ENCODE measurements at regions not wholly inside any gene's neighbourhood (a gene's known extent, or its start where the extent isn't known, plus 50 kb on each side); places are given as distances from the start of the nearest gene placed in this dataset.
"Not testable (repeated sequence)": the region's sequence is repeated elsewhere in the genome, so short reads cannot be mapped to it uniquely, and the experiment has no call there.

DNA sequence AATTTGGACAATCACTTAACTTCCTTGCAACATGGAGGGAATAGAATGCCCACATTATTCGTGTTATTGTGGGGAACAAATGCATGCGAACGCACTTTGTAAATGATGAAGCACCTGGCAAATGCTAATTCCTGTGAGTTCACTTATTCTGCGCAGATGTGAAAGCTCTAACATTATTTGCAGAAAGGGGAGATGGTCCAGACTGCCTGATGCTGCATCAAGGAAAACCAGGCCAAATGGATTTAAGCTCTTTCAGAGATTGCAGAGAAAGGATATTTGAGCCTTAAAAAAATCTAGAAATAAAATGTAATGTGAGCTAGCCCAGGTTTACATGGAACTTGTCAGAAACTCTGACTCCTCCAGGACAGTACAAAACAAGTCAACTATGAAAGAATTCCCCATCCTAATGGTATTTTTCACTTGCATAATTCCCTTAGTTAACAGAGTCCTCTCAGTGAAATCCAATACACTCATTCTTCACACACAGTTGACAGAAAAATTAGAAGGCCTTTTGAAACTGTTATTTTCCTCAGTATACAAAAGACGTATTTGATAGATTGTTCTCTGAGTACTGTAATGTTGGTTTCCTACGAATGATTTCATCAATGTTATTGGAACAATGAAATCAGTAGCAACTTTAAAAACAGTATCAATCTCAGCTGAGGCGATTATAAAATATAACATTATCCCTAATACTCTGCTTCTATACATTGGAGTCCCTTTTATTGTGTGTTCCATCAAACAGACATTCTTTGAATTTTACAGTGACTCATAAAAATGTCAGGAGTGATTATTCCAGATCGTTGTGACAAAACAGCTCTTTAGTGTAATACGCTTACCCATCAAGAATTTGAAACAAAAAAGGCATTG lies 136.3 kb upstream of the ANK3 start:
- Mint-ChIP-seq H3K36me3 (ENCODE audit: low read depth) (peaks cover 2% of the 10 kb centered on the region), H3K27ac (no peak overlapping the region), H3K27me3 (no peaks in the 10 kb centered on the region), H3K4me1 (ENCODE audit: low read depth) (peaks cover 4% of the 10 kb centered on the region), H3K9me3 (peaks cover 3% of the 10 kb centered on the region), H3K4me3 (no peak overlapping the region)
- ChIA-PET POLR2A (no interaction called here), CTCF (no interaction called here)
- intact Hi-C loops (cut with micrococcal nuclease), result no loop called here
- TF ChIP-seq, protein P1, sequence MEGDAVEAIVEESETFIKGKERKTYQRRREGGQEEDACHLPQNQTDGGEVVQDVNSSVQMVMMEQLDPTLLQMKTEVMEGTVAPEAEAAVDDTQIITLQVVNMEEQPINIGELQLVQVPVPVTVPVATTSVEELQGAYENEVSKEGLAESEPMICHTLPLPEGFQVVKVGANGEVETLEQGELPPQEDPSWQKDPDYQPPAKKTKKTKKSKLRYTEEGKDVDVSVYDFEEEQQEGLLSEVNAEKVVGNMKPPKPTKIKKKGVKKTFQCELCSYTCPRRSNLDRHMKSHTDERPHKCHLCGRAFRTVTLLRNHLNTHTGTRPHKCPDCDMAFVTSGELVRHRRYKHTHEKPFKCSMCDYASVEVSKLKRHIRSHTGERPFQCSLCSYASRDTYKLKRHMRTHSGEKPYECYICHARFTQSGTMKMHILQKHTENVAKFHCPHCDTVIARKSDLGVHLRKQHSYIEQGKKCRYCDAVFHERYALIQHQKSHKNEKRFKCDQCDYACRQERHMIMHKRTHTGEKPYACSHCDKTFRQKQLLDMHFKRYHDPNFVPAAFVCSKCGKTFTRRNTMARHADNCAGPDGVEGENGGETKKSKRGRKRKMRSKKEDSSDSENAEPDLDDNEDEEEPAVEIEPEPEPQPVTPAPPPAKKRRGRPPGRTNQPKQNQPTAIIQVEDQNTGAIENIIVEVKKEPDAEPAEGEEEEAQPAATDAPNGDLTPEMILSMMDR (IDR thresholded peaks at IDR 0.05), result no peak
- ATAC-seq (no peak), DNase-seq (no peak)

DNA sequence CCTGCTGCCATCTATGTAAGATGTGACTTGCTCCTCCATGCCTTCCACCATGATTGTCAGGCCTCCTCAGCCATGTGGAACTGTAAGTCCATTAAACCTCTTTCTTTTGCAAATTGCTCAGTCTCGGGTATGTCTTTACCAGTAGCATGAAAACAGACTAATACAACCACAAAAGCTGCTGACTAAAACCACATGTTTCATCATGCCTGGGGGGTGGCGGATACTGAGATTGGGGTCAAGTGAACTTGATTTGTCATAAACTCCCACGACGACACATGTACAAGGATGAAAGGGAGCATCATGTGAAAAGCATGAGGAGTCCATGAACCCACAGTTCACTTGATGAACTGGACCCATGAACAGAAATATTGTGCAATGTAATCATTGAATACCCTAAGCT lies 134.9 kb upstream of the ANK3 start:
- no peaks in the 10 kb centered on the region for H3K27me3 Mint-ChIP-seq
- intact Hi-C loops (cut with micrococcal nuclease), result no loop called here
- POLR2A ChIA-PET, result no interaction called here
- peaks cover 3% of the 10 kb centered on the region for H3K9me3 Mint-ChIP-seq
- CTCF ChIA-PET, result no interaction called here
- H3K4me1 Mint-ChIP-seq (ENCODE audit: low read depth), result peaks cover 4% of the 10 kb centered on the region
- ATAC-seq (peak; percentile 24), DNase-seq (peak; percentile 28)
- H3K36me3 Mint-ChIP-seq (ENCODE audit: low read depth), result peaks cover 2% of the 10 kb centered on the region
- H3K27ac Mint-ChIP-seq, result no peak overlapping the region
- TF ChIP-seq, protein P1 (IDR thresholded peaks at IDR 0.05), result no peak
- H3K4me3 Mint-ChIP-seq, result no peak overlapping the region

DNA sequence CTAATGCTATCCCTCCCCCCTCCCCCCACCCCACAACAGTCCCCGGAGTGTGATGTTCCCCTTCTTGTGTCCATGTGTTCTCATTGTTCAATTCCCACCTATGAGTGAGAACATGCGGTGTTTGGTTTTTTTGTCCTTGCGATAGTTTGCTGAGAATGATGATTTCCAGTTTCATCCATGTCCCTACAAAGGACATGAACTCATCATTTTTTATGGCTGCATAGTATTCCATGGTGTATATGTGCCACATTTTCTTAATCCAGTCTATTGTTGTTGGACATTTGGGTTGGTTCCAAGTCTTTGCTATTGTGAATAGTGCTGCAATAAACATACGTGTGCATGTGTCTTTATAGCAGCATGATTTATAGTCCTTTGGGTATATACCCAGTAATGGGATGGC lies 133.7 kb upstream of the ANK3 start:
- H3K4me1 Mint-ChIP-seq (ENCODE audit: low read depth); H3K36me3 Mint-ChIP-seq (ENCODE audit: low read depth); intact Hi-C loops (cut with micrococcal nuclease); POLR2A ChIA-PET; H3K27me3 Mint-ChIP-seq; H3K4me3 Mint-ChIP-seq; ATAC-seq; CTCF ChIA-PET; H3K27ac Mint-ChIP-seq; DNase-seq; H3K9me3 Mint-ChIP-seq: not testable (repeated sequence)

DNA sequence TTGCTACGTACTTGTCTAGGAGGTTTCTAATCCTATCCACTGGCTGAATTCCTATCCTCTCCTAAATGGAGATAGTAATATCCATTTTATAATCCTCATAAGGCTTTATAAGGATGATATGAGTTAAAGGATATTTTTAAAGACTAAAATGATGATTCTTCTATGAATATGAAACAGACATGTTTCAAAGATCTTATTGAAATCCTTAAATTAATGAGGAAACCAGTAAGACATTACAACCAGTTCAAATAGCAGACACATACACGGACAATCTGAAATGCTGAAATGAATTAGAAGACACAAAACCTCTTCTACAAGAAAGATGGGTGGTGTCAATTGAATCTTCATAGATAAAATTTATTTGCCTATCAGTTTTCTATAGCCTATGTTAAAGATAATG lies 132.9 kb upstream of the ANK3 start:
- H3K36me3 Mint-ChIP-seq (ENCODE audit: low read depth), result peaks cover 2% of the 10 kb centered on the region
- ChIA-PET POLR2A (no interaction called here), CTCF (no interaction called here)
- H3K4me3 Mint-ChIP-seq, result no peak overlapping the region
- DNase-seq (no peak), ATAC-seq (no peak)
- no peak overlapping the region for H3K27ac Mint-ChIP-seq
- H3K9me3 Mint-ChIP-seq, result peaks cover 3% of the 10 kb centered on the region
- peaks cover 4% of the 10 kb centered on the region for H3K4me1 Mint-ChIP-seq (ENCODE audit: low read depth)
- H3K27me3 Mint-ChIP-seq, result no peaks in the 10 kb centered on the region
- TF ChIP-seq, protein P1 (IDR thresholded peaks at IDR 0.05), result no peak
- intact Hi-C loops (cut with micrococcal nuclease), result no loop called here

DNA sequence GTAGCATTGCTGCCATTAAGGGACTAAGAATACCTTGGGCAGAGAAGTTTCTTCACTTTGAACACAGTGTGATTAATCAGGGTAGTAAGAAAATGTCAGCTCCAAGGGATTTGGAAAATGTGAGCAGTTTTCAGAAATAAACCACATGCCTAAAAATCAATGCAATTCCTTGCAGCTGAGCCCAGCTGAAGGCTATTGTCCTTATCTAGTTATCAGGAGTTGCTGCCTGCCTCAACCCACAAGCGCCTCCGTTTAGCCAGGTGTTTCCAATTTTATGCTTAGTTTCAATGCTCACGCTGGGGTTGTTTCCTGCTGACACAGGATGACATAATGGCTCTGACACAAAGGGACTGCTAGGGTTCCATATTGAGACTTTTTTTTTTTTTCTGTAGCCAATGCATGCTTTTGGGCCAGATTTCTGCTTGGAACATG lies 132.3 kb upstream of the ANK3 start:
- H3K4me3 Mint-ChIP-seq, result no peak overlapping the region
- intact Hi-C loops (cut with micrococcal nuclease), result no loop called here
- peaks cover 3% of the 10 kb centered on the region for H3K9me3 Mint-ChIP-seq
- DNase-seq, result peak; percentile 13
- ATAC-seq, result no peak
- no peaks in the 10 kb centered on the region for H3K27me3 Mint-ChIP-seq
- H3K4me1 Mint-ChIP-seq (ENCODE audit: low read depth), result peaks cover 4% of the 10 kb centered on the region
- TF ChIP-seq, protein P1 (IDR thresholded peaks at IDR 0.05), result no peak
- ChIA-PET POLR2A (no interaction called here), CTCF (no interaction called here)
- H3K27ac Mint-ChIP-seq, result no peak overlapping the region
- H3K36me3 Mint-ChIP-seq (ENCODE audit: low read depth), result peaks cover 2% of the 10 kb centered on the region
